Astrocyte of the spinal cord (primary cell): ENCODE measurements at regions not wholly inside any gene's neighbourhood (a gene's known extent, or its start where the extent isn't known, plus 50 kb on each side); places are given as distances from the start of the nearest gene placed in this dataset.

Experiments
- DNase-seq: peaks from one replicate; pipeline ENCODE4 v3.0.0; 2011; ENCODE audit warnings: low read depth, low spot score
- H3K4me3 ChIP-seq: 2 replicates; pipeline ENCODE4 v1.5.1; 2011; ENCODE audit warnings: low read depth, mild to moderate bottlenecking, low read length, moderate library complexity
- CTCF ChIP-seq: IDR thresholded peaks from 2 replicates; pipeline ENCODE4 v1.5.1; 2012; ENCODE audit warnings: low read depth, mild to moderate bottlenecking, low read length, inconsistent platforms
- in situ Hi-C: cut with HindIII; loops from 2 replicates; pipeline ENCODE4 v1.10.0; 2017; ENCODE audit warnings: low sequenced_read_pairs

- H3K4me3 ChIP-seq, result no peak overlapping the region
- in situ Hi-C loops, result no loop called here
- no peak for TF ChIP-seq CTCF
- DNase-seq, result no peak
Observed at GRCh38 chr12:42968426-42968825, 378.9 kb upstream of the PRICKLE1 start.

DNA sequence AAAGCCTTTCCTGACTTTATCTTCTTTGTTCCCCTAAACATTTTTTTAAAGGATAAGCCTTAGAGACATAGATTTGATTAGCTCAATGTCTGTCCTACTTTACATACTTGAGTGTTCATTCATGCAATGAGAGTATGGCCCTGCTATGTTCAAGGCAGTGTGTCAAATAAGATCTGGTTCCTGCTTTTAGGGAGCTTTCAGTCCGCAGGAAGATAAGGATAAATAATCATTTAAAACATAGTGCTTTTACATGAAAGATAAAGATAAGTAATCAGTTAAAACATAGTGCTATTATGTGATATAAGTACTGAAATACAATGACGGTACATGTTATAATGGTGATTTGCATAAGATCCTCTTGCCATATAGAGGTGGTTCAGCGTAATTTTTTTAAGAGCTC lies 378.3 kb upstream of the PRICKLE1 start:
- in situ Hi-C loops, result no loop called here
- DNase-seq, result no peak
- no peak overlapping the region for H3K4me3 ChIP-seq
- TF ChIP-seq CTCF, result no peak

- in situ Hi-C loops, result no loop called here
- DNase-seq, result no peak
- TF ChIP-seq CTCF, result no peak
- no peak overlapping the region for H3K4me3 ChIP-seq
Observed at GRCh38 chr12:42963988-42964387, 374.4 kb upstream of the PRICKLE1 start.

- in situ Hi-C loops, result no loop called here
- H3K4me3 ChIP-seq, result no peak overlapping the region
- DNase-seq, result no peak
- TF ChIP-seq CTCF, result no peak
Observed at GRCh38 chr12:42962384-42962783, 372.8 kb upstream of the PRICKLE1 start.

DNA sequence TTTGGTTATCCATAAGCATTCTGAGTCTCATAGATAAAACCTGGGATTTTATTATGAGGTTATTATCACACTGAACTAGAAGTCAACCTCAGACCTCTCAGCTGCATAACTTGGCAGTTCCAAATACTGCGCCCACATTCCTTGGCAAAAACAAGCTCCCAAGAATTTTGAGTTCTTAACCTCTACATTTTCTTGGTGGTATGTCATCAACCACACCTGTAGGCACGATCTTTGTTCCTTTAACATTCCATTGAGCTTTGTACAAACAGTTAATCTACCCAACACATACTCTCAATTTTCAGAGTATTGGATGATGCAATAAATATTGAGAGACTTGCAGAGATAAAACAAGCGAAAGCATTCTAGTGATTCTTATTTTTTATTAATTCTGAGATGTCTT lies 371.8 kb upstream of the PRICKLE1 start:
- DNase-seq, result peak; percentile 86
- TF ChIP-seq CTCF, result no peak
- no peak overlapping the region for H3K4me3 ChIP-seq
- in situ Hi-C loops, result no loop called here

GRCh38 chr12:42960087-42960527 lies 370.6 kb upstream of the PRICKLE1 start:
- no peak overlapping the region for H3K4me3 ChIP-seq
- no peak for TF ChIP-seq CTCF
- in situ Hi-C loops, result no loop called here
- DNase-seq, result peak; percentile 46

- H3K4me3 ChIP-seq, result no peak overlapping the region
- TF ChIP-seq CTCF, result no peak
- DNase-seq, result peak; percentile 55
- in situ Hi-C loops, result no loop called here
Observed at GRCh38 chr12:42958291-42958674, 368.7 kb upstream of the PRICKLE1 start.
